HG03064 (cell line): ENCODE measurements at regions not wholly inside any gene's neighbourhood (a gene's known extent, or its start where the extent isn't known, plus 50 kb on each side); places are given as distances from the start of the nearest gene placed in this dataset.

Source experiments
- ATAC-seq: cut with Tn5 transposase; IDR thresholded peaks from one replicate; pipeline ENCODE4 v1.9.1; 2021; ENCODE audit warnings: low read depth; ENCODE audit not compliant: unreplicated experiment

- no peak for ATAC-seq
Observed at GRCh38 chr5:167309941-167310517, 981.4 kb upstream of the WWC1 start.

- ATAC-seq: no peak
Observed at GRCh38 chr5:167311340-167311739, 980.1 kb upstream of the WWC1 start.

GRCh38 chr5:167312225-167312624, 979.2 kb upstream of the WWC1 start:
- no peak for ATAC-seq

- ATAC-seq: no peak
Observed at GRCh38 chr5:167315762-167316161, 975.7 kb upstream of the WWC1 start.

- no peak for ATAC-seq
Observed at GRCh38 chr5:167317884-167318283, 973.6 kb upstream of the WWC1 start.

GRCh38 chr5:167319243-167319642, 972.2 kb upstream of the WWC1 start:
- no peak for ATAC-seq

- ATAC-seq: no peak
Observed at GRCh38 chr5:167320019-167320418, 971.4 kb upstream of the WWC1 start.

GRCh38 chr5:167332309-167332708, 959.1 kb upstream of the WWC1 start:
- no peak for ATAC-seq

- no peak for ATAC-seq
Observed at GRCh38 chr5:167336161-167336560, 955.3 kb upstream of the WWC1 start.

- no peak for ATAC-seq
Observed at GRCh38 chr5:167339205-167339604, 952.2 kb upstream of the WWC1 start.

GRCh38 chr5:167346461-167346860, 945.0 kb upstream of the WWC1 start:
- no peak for ATAC-seq

GRCh38 chr5:167348251-167348926, 943.1 kb upstream of the WWC1 start:
- no peak for ATAC-seq

GRCh38 chr5:167348980-167349379, 942.5 kb upstream of the WWC1 start:
- no peak for ATAC-seq

GRCh38 chr5:167351316-167351715, 940.1 kb upstream of the WWC1 start:
- ATAC-seq: no peak

GRCh38 chr5:167352801-167353200, 938.6 kb upstream of the WWC1 start:
- no peak for ATAC-seq

GRCh38 chr5:167355346-167355745, 936.1 kb upstream of the WWC1 start:
- ATAC-seq: no peak

GRCh38 chr5:167356374-167356773, 935.1 kb upstream of the WWC1 start:
- ATAC-seq: no peak

- ATAC-seq: no peak
Observed at GRCh38 chr5:167358868-167359492, 932.5 kb upstream of the WWC1 start.

- ATAC-seq: no peak
Observed at GRCh38 chr5:167361795-167362194, 929.6 kb upstream of the WWC1 start.

- ATAC-seq: no peak
Observed at GRCh38 chr5:167363065-167363464, 928.4 kb upstream of the WWC1 start.

GRCh38 chr5:167375125-167375524, 916.3 kb upstream of the WWC1 start:
- no peak for ATAC-seq
